GM21529 (cell line): ENCODE measurements at regions not wholly inside any gene's neighbourhood (a gene's known extent, or its start where the extent isn't known, plus 50 kb on each side); places are given as distances from the start of the nearest gene placed in this dataset.
"Not testable (repeated sequence)": the region's sequence is repeated elsewhere in the genome, so short reads cannot be mapped to it uniquely, and the experiment has no call there.

Source experiments
- ATAC-seq: cut with Tn5 transposase; IDR thresholded peaks from one replicate; pipeline ENCODE4 v1.9.1; 2021; ENCODE audit not compliant: unreplicated experiment

GRCh38 chr6:86284809-86285480, 642.3 kb upstream of the SYNCRIP start:
- ATAC-seq: not testable (repeated sequence)

- ATAC-seq: not testable (repeated sequence)
Observed at GRCh38 chr6:86283596-86283995, 640.9 kb upstream of the SYNCRIP start.

- ATAC-seq: no peak
Observed at GRCh38 chr6:86276056-86276455, 633.4 kb upstream of the SYNCRIP start.

- ATAC-seq: no peak
Observed at GRCh38 chr6:86273936-86274335, 631.2 kb upstream of the SYNCRIP start.

GRCh38 chr6:86256615-86257187, 614.0 kb upstream of the SYNCRIP start:
- ATAC-seq: no peak

- ATAC-seq: no peak
Observed at GRCh38 chr6:86255973-86256372, 613.3 kb upstream of the SYNCRIP start.

GRCh38 chr6:86251106-86251505, 608.4 kb upstream of the SYNCRIP start:
- ATAC-seq: no peak

- ATAC-seq: no peak
Observed at GRCh38 chr6:86217906-86218305, 575.2 kb upstream of the SYNCRIP start.

- no peak for ATAC-seq
Observed at GRCh38 chr6:86215323-86215722, 572.6 kb upstream of the SYNCRIP start.

GRCh38 chr6:86205980-86206379, 563.3 kb upstream of the SYNCRIP start:
- ATAC-seq: no peak

- no peak for ATAC-seq
Observed at GRCh38 chr6:86203044-86203443, 560.4 kb upstream of the SYNCRIP start.

GRCh38 chr6:86193821-86194220, 551.1 kb upstream of the SYNCRIP start:
- ATAC-seq: no peak

GRCh38 chr6:86192123-86192522, 549.4 kb upstream of the SYNCRIP start:
- peak; percentile 90 for ATAC-seq

- ATAC-seq: not testable (repeated sequence)
Observed at GRCh38 chr6:86175149-86175548, 532.5 kb upstream of the SYNCRIP start.

GRCh38 chr6:86154852-86155251, 512.2 kb upstream of the SYNCRIP start:
- no peak for ATAC-seq

- ATAC-seq: no peak
Observed at GRCh38 chr6:86153521-86153920, 510.8 kb upstream of the SYNCRIP start.

GRCh38 chr6:86152546-86152945, 509.9 kb upstream of the SYNCRIP start:
- ATAC-seq: no peak

GRCh38 chr6:86148586-86148985, 505.9 kb upstream of the SYNCRIP start:
- no peak for ATAC-seq

GRCh38 chr6:86147859-86148258, 505.2 kb upstream of the SYNCRIP start:
- no peak for ATAC-seq

- ATAC-seq: no peak
Observed at GRCh38 chr6:86147311-86147710, 504.6 kb upstream of the SYNCRIP start.

GRCh38 chr6:86146751-86147150, 504.1 kb upstream of the SYNCRIP start:
- not testable (repeated sequence) for ATAC-seq

- ATAC-seq: no peak
Observed at GRCh38 chr6:86142326-86142725, 499.6 kb upstream of the SYNCRIP start.
